Heart left ventricle (tissue), 13 donors: ENCODE measurements at regions not wholly inside any gene's neighbourhood (a gene's known extent, or its start where the extent isn't known, plus 50 kb on each side); places are given as distances from the start of the nearest gene placed in this dataset.

ENCODE experiments used
- POLR2A ChIP-seq, 2 donors: fragments of 450-650 bp; IDR thresholded peaks; one replicate each; pipeline ENCODE4 v1.6.1; 2017; ENCODE audit warnings: antibody characterized with exemption in 2 of 2, mild to moderate bottlenecking in 2 of 2, moderate library complexity in 2 of 2
- TF ChIP-seq, protein P1 (sequence below), 12 donors: fragments of 200-600 bp; sonication (generic) in 4 of 12; IDR thresholded peaks; one replicate each; pipeline versions ENCODE4 v1.5.0 to v1.8.0; 2018 to 2022; ENCODE audit warnings: antibody characterized with exemption in 12 of 12, mild to moderate bottlenecking in 5 of 12
- donor health status: ischemic (EF 13 %, LVEDD 7.1; RV severe dilation, severe dysfunction).
- donor health status: DM: no; HTN: yes; CAD: no.
- donor health status: DM: no; HTN: no; CAD: no.
- donor health status: ischemic (EF 25% LVEDD 6.9; RV normal size, moderate dysfunction).
- donor health status: ischemic (EF 25% LVEDD 5.7; RV mildly dilated, moderate dysfunction).
- donor health status: ischemic (EF 35%, LVEDD 5.7; RV mildly dilated, moderate dysfunction).
- donor health status: nonischemic (EF 11% LVEDD 7.7; RV severe dilation, severe dysfunction).
- donor health status: DM: yes; HTN: yes; CAD: no.
- donor health status: PGD.
- donor health status: ischemic (EF 29% LVEDD 5.4; RV normal size, mild dysfunction).
- donor health status: nonischemic (EF 23%, LVEDD 6.1; RV moderate dilation, normal function).

GRCh38 chr7:41777894-41778596, 75.2 kb upstream of the INHBA start:
- TF ChIP-seq, protein P1, sequence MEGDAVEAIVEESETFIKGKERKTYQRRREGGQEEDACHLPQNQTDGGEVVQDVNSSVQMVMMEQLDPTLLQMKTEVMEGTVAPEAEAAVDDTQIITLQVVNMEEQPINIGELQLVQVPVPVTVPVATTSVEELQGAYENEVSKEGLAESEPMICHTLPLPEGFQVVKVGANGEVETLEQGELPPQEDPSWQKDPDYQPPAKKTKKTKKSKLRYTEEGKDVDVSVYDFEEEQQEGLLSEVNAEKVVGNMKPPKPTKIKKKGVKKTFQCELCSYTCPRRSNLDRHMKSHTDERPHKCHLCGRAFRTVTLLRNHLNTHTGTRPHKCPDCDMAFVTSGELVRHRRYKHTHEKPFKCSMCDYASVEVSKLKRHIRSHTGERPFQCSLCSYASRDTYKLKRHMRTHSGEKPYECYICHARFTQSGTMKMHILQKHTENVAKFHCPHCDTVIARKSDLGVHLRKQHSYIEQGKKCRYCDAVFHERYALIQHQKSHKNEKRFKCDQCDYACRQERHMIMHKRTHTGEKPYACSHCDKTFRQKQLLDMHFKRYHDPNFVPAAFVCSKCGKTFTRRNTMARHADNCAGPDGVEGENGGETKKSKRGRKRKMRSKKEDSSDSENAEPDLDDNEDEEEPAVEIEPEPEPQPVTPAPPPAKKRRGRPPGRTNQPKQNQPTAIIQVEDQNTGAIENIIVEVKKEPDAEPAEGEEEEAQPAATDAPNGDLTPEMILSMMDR (IDR thresholded peaks at IDR 0.05) = no peak
- TF ChIP-seq POLR2A (IDR thresholded peaks at IDR 0.05) = no peak
